ENCODE measurements at regions not wholly inside any gene's neighbourhood (a gene's known extent, or its start where the extent isn't known, plus 50 kb on each side); places are given as distances from the start of the nearest gene placed in this dataset.

DNA sequence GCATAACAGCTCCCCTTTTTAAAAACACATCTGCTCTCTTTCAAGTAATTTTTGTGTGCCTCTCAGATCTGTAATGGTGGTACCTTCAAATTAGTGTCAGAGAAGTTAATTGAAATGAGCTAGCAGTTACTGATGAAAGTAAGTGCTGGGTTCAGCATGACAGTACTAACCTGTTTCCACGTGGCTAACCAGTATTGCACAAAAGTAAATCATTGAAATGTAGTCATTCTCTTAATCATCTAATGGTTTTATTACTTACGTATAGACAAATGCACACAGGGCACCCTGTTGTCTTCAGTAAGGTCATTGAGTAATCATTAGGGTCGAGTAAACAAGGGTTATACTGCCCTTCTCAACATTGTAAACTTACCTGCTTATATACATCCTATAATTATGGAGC lies 157.8 kb upstream of the PRR16 start:
- Histone ChIP-seq H3K27ac (ENCODE audit: extremely low read depth, low read depth, low read length) (no peak overlapping the region), H2AFZ (ENCODE audit: low read depth, low read length) (no peak overlapping the region), H3K79me2 (ENCODE audit: control insufficient read depth, insufficient read depth, low read length) (no peaks in the 10 kb centered on the region), H3K9me1 (ENCODE audit: control insufficient read depth, insufficient read depth, low read length) (no peaks in the 10 kb centered on the region), H3K4me1 (replicated peaks in 1 of 2; ENCODE audit: control insufficient read depth in 2 of 2, insufficient read depth in 2 of 2, low read length in 2 of 2) (no peaks in the 10 kb centered on the region), H4K20me1 (replicated peaks; ENCODE audit: control insufficient read depth, insufficient read depth, low read length) (no peaks in the 10 kb centered on the region), H3K4me3 (no peak overlapping the region), H3K27me3 (ENCODE audit: control insufficient read depth in 2 of 2, insufficient read depth in 2 of 2, low read length in 2 of 2) (no peaks in the 10 kb centered on the region), H3K4me2 (ENCODE audit: insufficient read depth, low read length) (no peak overlapping the region), H3K36me3 (ENCODE audit: control insufficient read depth, insufficient read depth, low read length) (no peaks in the 10 kb centered on the region), H3K9me3 (replicated peaks; ENCODE audit: control insufficient read depth, insufficient read depth, low read depth, low read length) (no peaks in the 10 kb centered on the region), H3K9ac (ENCODE audit: insufficient read depth in 1 of 2, low read depth in 2 of 2, low read length in 2 of 2) (no peak overlapping the region)
- ATAC-seq = no peak
- FAIRE-seq = no peak
- intact Hi-C loops (cut with micrococcal nuclease) = no loop called here
- BruUV-seq (replicated peaks) = no TSS peak
- no peak for DNase-seq (ENCODE audit: extremely low read depth in 1 of 4, low spot score in 3 of 4)
- CTCF ChIA-PET (ENCODE audit: low intra/inter-chr PET ratio) = no interaction called here
- in situ Hi-C loops (cut with MboI) = no loop called here
- POLR2A ChIA-PET = no interaction called here
- 10% methylated on average over 3 of the region's 3 CpGs for WGBS (ENCODE audit: insufficient coverage, low coverage, missing lambda C conversion rate)
- TF ChIP-seq DACH1 (IDR thresholded peaks at IDR 0.05; ENCODE audit: partially characterized antibody) (no peak), POU5F1 (IDR thresholded peaks at IDR 0.05; ENCODE audit: borderline replicate concordance, low read depth, low read length, partially characterized antibody) (no peak), CBFA2T3 (IDR thresholded peaks at IDR 0.05) (no peak), HNRNPH1 (optimal IDR thresholded peaks at IDR 0.05; ENCODE audit: low read depth, low read length) (no peak), SMAD1 (IDR thresholded peaks at IDR 0.05; ENCODE audit: low read depth, low read length, partially characterized antibody) (no peak), TCF3 (CRISPR knock-in tag; IDR thresholded peaks at IDR 0.05) (no peak), ZNF347 (CRISPR knock-in tag; IDR thresholded peaks at IDR 0.05; ENCODE audit: low read depth) (no peak), ZBTB7A (IDR thresholded peaks at IDR 0.05; ENCODE audit: borderline replicate concordance, control insufficient read depth, low read depth, low read length) (no peak), RFX5 (IDR thresholded peaks at IDR 0.05; ENCODE audit: low read depth, low read length) (no peak), ZBTB8A (IDR thresholded peaks at IDR 0.05; ENCODE audit: partially characterized antibody) (no peak), ZZZ3 (IDR thresholded peaks at IDR 0.05) (no peak), FOXK1 (CRISPR knock-in tag; IDR thresholded peaks at IDR 0.05; ENCODE audit: borderline replicate concordance) (no peak)
- TF ChIP-seq, protein P1, sequence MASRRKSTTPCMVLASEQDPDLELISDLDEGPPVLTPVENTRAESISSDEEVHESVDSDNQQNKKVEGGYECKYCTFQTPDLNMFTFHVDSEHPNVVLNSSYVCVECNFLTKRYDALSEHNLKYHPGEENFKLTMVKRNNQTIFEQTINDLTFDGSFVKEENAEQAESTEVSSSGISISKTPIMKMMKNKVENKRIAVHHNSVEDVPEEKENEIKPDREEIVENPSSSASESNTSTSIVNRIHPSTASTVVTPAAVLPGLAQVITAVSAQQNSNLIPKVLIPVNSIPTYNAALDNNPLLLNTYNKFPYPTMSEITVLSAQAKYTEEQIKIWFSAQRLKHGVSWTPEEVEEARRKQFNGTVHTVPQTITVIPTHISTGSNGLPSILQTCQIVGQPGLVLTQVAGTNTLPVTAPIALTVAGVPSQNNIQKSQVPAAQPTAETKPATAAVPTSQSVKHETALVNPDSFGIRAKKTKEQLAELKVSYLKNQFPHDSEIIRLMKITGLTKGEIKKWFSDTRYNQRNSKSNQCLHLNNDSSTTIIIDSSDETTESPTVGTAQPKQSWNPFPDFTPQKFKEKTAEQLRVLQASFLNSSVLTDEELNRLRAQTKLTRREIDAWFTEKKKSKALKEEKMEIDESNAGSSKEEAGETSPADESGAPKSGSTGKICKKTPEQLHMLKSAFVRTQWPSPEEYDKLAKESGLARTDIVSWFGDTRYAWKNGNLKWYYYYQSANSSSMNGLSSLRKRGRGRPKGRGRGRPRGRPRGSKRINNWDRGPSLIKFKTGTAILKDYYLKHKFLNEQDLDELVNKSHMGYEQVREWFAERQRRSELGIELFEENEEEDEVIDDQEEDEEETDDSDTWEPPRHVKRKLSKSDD (conservative IDR thresholded peaks at IDR 0.05; ENCODE audit: low read length) = no peak
- TF ChIP-seq, protein P2, sequence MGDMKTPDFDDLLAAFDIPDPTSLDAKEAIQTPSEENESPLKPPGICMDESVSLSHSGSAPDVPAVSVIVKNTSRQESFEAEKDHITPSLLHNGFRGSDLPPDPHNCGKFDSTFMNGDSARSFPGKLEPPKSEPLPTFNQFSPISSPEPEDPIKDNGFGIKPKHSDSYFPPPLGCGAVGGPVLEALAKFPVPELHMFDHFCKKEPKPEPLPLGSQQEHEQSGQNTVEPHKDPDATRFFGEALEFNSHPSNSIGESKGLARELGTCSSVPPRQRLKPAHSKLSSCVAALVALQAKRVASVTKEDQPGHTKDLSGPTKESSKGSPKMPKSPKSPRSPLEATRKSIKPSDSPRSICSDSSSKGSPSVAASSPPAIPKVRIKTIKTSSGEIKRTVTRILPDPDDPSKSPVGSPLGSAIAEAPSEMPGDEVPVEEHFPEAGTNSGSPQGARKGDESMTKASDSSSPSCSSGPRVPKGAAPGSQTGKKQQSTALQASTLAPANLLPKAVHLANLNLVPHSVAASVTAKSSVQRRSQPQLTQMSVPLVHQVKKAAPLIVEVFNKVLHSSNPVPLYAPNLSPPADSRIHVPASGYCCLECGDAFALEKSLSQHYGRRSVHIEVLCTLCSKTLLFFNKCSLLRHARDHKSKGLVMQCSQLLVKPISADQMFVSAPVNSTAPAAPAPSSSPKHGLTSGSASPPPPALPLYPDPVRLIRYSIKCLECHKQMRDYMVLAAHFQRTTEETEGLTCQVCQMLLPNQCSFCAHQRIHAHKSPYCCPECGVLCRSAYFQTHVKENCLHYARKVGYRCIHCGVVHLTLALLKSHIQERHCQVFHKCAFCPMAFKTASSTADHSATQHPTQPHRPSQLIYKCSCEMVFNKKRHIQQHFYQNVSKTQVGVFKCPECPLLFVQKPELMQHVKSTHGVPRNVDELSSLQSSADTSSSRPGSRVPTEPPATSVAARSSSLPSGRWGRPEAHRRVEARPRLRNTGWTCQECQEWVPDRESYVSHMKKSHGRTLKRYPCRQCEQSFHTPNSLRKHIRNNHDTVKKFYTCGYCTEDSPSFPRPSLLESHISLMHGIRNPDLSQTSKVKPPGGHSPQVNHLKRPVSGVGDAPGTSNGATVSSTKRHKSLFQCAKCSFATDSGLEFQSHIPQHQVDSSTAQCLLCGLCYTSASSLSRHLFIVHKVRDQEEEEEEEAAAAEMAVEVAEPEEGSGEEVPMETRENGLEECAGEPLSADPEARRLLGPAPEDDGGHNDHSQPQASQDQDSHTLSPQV (IDR thresholded peaks at IDR 0.05) = no peak
- TF ChIP-seq, protein P3, sequence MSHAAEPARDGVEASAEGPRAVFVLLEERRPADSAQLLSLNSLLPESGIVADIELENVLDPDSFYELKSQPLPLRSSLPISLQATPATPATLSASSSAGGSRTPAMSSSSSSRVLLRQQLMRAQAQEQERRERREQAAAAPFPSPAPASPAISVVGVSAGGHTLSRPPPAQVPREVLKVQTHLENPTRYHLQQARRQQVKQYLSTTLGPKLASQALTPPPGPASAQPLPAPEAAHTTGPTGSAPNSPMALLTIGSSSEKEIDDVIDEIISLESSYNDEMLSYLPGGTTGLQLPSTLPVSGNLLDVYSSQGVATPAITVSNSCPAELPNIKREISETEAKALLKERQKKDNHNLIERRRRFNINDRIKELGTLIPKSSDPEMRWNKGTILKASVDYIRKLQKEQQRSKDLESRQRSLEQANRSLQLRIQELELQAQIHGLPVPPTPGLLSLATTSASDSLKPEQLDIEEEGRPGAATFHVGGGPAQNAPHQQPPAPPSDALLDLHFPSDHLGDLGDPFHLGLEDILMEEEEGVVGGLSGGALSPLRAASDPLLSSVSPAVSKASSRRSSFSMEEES (CRISPR knock-in tag; IDR thresholded peaks at IDR 0.05) = no peak

Data from K562 (cell line).